Panc1 (cell line): ENCODE measurements at regions not wholly inside any gene's neighbourhood (a gene's known extent, or its start where the extent isn't known, plus 50 kb on each side); places are given as distances from the start of the nearest gene placed in this dataset.

ENCODE experiments used
- ATAC-seq: fragments of 200-7000 bp; cut with Tn5 transposase; 2 replicates; pipeline ENCODE4 v1.9.1; 2020; ENCODE audit warnings: mild to moderate bottlenecking, moderate library complexity
- BruUV-seq: library from RNA; stranded (reverse); fragments of 400-500 nt; replicated peaks from 2 replicates; lab custom pipeline; 2021; lab: Mats Ljungman, UMichigan
- CTCF ChIA-PET: fragments of 300-600 bp; sonication (Branson Sonifier 250); formaldehyde crosslinking; loops from one replicate; lab custom pipeline; 2022; ENCODE audit warnings: antibody characterized with exemption; lab: Charles Lee
- POLR2A ChIA-PET: fragments of 300-600 bp; sonication (Branson Sonifier 250); formaldehyde crosslinking; loops from one replicate; lab custom pipeline; 2022; ENCODE audit warnings: antibody characterized with exemption; lab: Charles Lee
- DNase-seq: peaks from one replicate; pipeline ENCODE4 v3.0.0-alpha.2; 2010; ENCODE audit warnings: low read depth, low spot score
- H3K27ac ChIP-seq: 2 replicates; pipeline ENCODE4 v1.5.1; 2011; ENCODE audit warnings: mild to moderate bottlenecking, low read length, inconsistent platforms
- H3K27me3 ChIP-seq: fragments of 200-500 bp; sonication (Bioruptor generic); 2 replicates; pipeline ENCODE4 v1.6.0; 2014; ENCODE audit warnings: low read length, inconsistent platforms; ENCODE audit not compliant: control insufficient read depth, insufficient read depth
- H3K36me3 ChIP-seq: fragments of 200-500 bp; sonication (Bioruptor generic); 2 replicates; pipeline ENCODE4 v1.5.1; 2014; ENCODE audit warnings: inconsistent platforms, mild to moderate bottlenecking, low read length, moderate library complexity; ENCODE audit not compliant: control insufficient read depth, insufficient read depth
- H3K4me1 ChIP-seq: 2 replicates; pipeline ENCODE4 v1.5.1; 2011; ENCODE audit warnings: inconsistent platforms, mild to moderate bottlenecking, low read length, moderate library complexity; ENCODE audit not compliant: control insufficient read depth, insufficient read depth
- H3K4me3 ChIP-seq, 2 experiments: 2 replicates each; pipeline ENCODE4 v1.5.1; 2011 to 2012; ENCODE audit warnings: low read depth in 2 of 2, low read length in 2 of 2, mild to moderate bottlenecking in 2 of 2, inconsistent platforms in 1 of 2, moderate library complexity in 1 of 2
- H3K9me3 ChIP-seq: fragments of 200-500 bp; sonication (Bioruptor generic); 2 replicates; pipeline ENCODE4 v1.5.1; 2014; ENCODE audit warnings: low read depth, mild to moderate bottlenecking, inconsistent platforms, low read length, moderate library complexity; ENCODE audit not compliant: control insufficient read depth, insufficient read depth
- CTCF ChIP-seq: fragments of 450-650 bp; IDR thresholded peaks from 2 replicates; pipeline ENCODE4 v1.5.1; 2017; ENCODE audit warnings: mild to moderate bottlenecking
- POLR2AphosphoS5 ChIP-seq: IDR thresholded peaks from 2 replicates; pipeline ENCODE4 v1.6.1; 2012; ENCODE audit warnings: mild to moderate bottlenecking, low read depth, low read length, moderate library complexity
- SIN3A ChIP-seq: IDR thresholded peaks from 2 replicates; pipeline ENCODE4 v1.6.1; 2012; ENCODE audit warnings: low read depth, mild to moderate bottlenecking, low read length, moderate library complexity, borderline replicate concordance; ENCODE audit not compliant: insufficient read depth
- TCF7L2 ChIP-seq: IDR thresholded peaks from 2 replicates; pipeline ENCODE4 v1.6.1; 2011; ENCODE audit warnings: mild to moderate bottlenecking, low read depth, low read length, inconsistent platforms
- in situ Hi-C: cut with HindIII; loops from 2 replicates; pipeline ENCODE4 v1.10.0; 2016; ENCODE audit warnings: low sequenced_read_pairs, low pct_unique_long_range_greater_than_20kb
- intact Hi-C: fragments of 100-400 bp; cut with micrococcal nuclease; formaldehyde crosslinking; loops from one replicate; pipeline ENCODE4 v1.10.0; 2022; ENCODE audit not compliant: unreplicated experiment
- TF ChIP-seq, protein P1 (sequence below), 2 experiments: IDR thresholded peaks; 2 replicates each; pipeline ENCODE4 v1.6.1; 2011 to 2012; ENCODE audit warnings: low read depth in 2 of 2, control low read depth in 1 of 2, low read length in 1 of 2, mild to moderate bottlenecking in 1 of 2, moderate library complexity in 1 of 2; ENCODE audit not compliant: insufficient read depth in 1 of 2

- ATAC-seq (peak; percentile 38), DNase-seq (no peak)
- Histone ChIP-seq H3K27ac (peak overlapping the region; percentile 78), H3K4me1 (peaks cover 38% of the 10 kb centered on the region), H3K27me3 (no peaks in the 10 kb centered on the region), H3K9me3 (no peaks in the 10 kb centered on the region), H3K36me3 (no peaks in the 10 kb centered on the region), H3K4me3 (no peak overlapping the region)
- no TSS peak for BruUV-seq
- intact Hi-C loops, result no loop called here
- in situ Hi-C loops, result no loop called here
- ChIA-PET POLR2A (no interaction called here), CTCF (interaction anchor here (0.8 kb wide), 1 partner anchor 39 kb away, joined by 4 read pairs; no protein-coding TSS in a partner anchor)
- TF ChIP-seq CTCF (no peak), POLR2AphosphoS5 (no peak), TCF7L2 (no peak)
Measured at GRCh38 chr3:194276768-194277103, 74.4 kb downstream of the CPN2 start.

GRCh38 chr3:194277104-194277785 lies 73.9 kb downstream of the CPN2 start:
- Histone ChIP-seq H3K4me3 (no peak overlapping the region), H3K36me3 (no peaks in the 10 kb centered on the region), H3K27ac (peak overlapping the region; percentile 78), H3K27me3 (no peaks in the 10 kb centered on the region), H3K4me1 (peaks cover 38% of the 10 kb centered on the region), H3K9me3 (no peaks in the 10 kb centered on the region)
- ATAC-seq (peak; percentile 71), DNase-seq (no peak)
- CTCF ChIA-PET, result no interaction called here
- intact Hi-C loops (no loop called here), in situ Hi-C loops (no loop called here)
- no peak for TF ChIP-seq TCF7L2
- TF ChIP-seq, protein P1, sequence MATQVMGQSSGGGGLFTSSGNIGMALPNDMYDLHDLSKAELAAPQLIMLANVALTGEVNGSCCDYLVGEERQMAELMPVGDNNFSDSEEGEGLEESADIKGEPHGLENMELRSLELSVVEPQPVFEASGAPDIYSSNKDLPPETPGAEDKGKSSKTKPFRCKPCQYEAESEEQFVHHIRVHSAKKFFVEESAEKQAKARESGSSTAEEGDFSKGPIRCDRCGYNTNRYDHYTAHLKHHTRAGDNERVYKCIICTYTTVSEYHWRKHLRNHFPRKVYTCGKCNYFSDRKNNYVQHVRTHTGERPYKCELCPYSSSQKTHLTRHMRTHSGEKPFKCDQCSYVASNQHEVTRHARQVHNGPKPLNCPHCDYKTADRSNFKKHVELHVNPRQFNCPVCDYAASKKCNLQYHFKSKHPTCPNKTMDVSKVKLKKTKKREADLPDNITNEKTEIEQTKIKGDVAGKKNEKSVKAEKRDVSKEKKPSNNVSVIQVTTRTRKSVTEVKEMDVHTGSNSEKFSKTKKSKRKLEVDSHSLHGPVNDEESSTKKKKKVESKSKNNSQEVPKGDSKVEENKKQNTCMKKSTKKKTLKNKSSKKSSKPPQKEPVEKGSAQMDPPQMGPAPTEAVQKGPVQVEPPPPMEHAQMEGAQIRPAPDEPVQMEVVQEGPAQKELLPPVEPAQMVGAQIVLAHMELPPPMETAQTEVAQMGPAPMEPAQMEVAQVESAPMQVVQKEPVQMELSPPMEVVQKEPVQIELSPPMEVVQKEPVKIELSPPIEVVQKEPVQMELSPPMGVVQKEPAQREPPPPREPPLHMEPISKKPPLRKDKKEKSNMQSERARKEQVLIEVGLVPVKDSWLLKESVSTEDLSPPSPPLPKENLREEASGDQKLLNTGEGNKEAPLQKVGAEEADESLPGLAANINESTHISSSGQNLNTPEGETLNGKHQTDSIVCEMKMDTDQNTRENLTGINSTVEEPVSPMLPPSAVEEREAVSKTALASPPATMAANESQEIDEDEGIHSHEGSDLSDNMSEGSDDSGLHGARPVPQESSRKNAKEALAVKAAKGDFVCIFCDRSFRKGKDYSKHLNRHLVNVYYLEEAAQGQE (IDR thresholded peaks at IDR 0.05; ENCODE audit: insufficient read depth in 1 of 2, low read depth in 2 of 2, low read length in 1 of 2), result no peak
- POLR2A ChIA-PET, result no interaction called here
- BruUV-seq, result no TSS peak

- H3K27me3 ChIP-seq, result no peaks in the 10 kb centered on the region
- intact Hi-C loops (no loop called here), in situ Hi-C loops (no loop called here)
- no peaks in the 10 kb centered on the region for H3K9me3 ChIP-seq
- ChIA-PET CTCF (no interaction called here), POLR2A (no interaction called here)
- ATAC-seq, result peak; percentile 33
- no peaks in the 10 kb centered on the region for H3K36me3 ChIP-seq
- no peak for DNase-seq
- TF ChIP-seq TCF7L2 (no peak), CTCF (no peak), POLR2AphosphoS5 (no peak; the same call in 1 of the 2 replicates), SIN3A (no peak)
- TF ChIP-seq, protein P1 (IDR thresholded peaks at IDR 0.05; ENCODE audit: insufficient read depth in 1 of 2, low read depth in 2 of 2, low read length in 1 of 2), result no peak
- H3K27ac ChIP-seq, result peak overlapping the region; percentile 78
- H3K4me1 ChIP-seq, result peaks cover 38% of the 10 kb centered on the region
- no TSS peak for BruUV-seq
- H3K4me3 ChIP-seq, result no peak overlapping the region
Measured at GRCh38 chr3:194277786-194278130, 73.4 kb downstream of the CPN2 start.
